Esophagus muscularis mucosa (tissue), 4 donors: ENCODE measurements at regions not wholly inside any gene's neighbourhood (a gene's known extent, or its start where the extent isn't known, plus 50 kb on each side); places are given as distances from the start of the nearest gene placed in this dataset.
"Not testable (repeated sequence)": the region's sequence is repeated elsewhere in the genome, so short reads cannot be mapped to it uniquely, and the experiment has no call there.

Source experiments
- DNase-seq: peaks from one replicate; pipeline ENCODE4 v3.0.0-alpha.2; 2017; ENCODE audit errors: extremely low spot score
- H3K27ac ChIP-seq, 4 donors: fragments of 200-600 bp; sonication (generic); replicated peaks in 1 of 4; 1 replicate in 3 of 4; 2 replicates in 1 of 4; pipeline ENCODE4 v1.5.1; 2016 to 2019; ENCODE audit warnings: mild to moderate bottlenecking in 1 of 4
- H3K27me3 ChIP-seq, 4 donors: fragments of 200-600 bp; sonication (generic); one replicate each; pipeline versions ENCODE4 v1.5.1 to v1.6.0; 2016 to 2019
- H3K36me3 ChIP-seq, 4 donors: fragments of 200-600 bp; sonication (generic); one replicate each; pipeline ENCODE4 v1.5.1; 2016 to 2019
- H3K4me1 ChIP-seq, 4 donors: fragments of 200-600 bp; sonication (generic); one replicate each; pipeline ENCODE4 v1.5.1; 2016 to 2019
- H3K4me3 ChIP-seq, 4 donors: fragments of 200-600 bp; sonication (generic); 1 replicate in 2 of 4; 2 replicates in 2 of 4; pipeline ENCODE4 v1.5.1; 2016 to 2019; ENCODE audit warnings: mild to moderate bottlenecking in 4 of 4, moderate library complexity in 1 of 4
- H3K9me3 ChIP-seq, 4 donors: fragments of 200-600 bp; sonication (generic); 1 replicate in 3 of 4; 2 replicates in 1 of 4; pipeline ENCODE4 v1.5.1; 2016 to 2019
- EP300 ChIP-seq: sonication (generic); formaldehyde crosslinking; IDR thresholded peaks from one replicate; pipeline ENCODE4 v1.6.1; 2017; ENCODE audit warnings: antibody characterized with exemption
- POLR2A ChIP-seq: fragments of 450-650 bp; IDR thresholded peaks from one replicate; pipeline ENCODE4 v1.6.1; 2017; ENCODE audit warnings: antibody characterized with exemption, moderate library complexity, mild to moderate bottlenecking, low read depth
- POLR2AphosphoS5 ChIP-seq, 2 donors: sonication (generic); formaldehyde crosslinking; IDR thresholded peaks; one replicate each; pipeline ENCODE4 v1.6.1; 2017; ENCODE audit warnings: antibody characterized with exemption in 2 of 2
- WGBS: methylation state at CpG from one replicate; pipeline ENCODE4 v1.1.5; 2018; 5-methylcytosine and 5-hydroxymethylcytosine counted together
- intact Hi-C: fragments of 100-400 bp; cut with DNase I; formaldehyde crosslinking; loops from one replicate; pipeline ENCODE4 v1.15.1; 2023
- TF ChIP-seq, protein P1 (sequence below), 3 experiments: fragments of 200-600 bp in 2 of 3; fragments of 450-650 bp in 1 of 3; sonication (generic) in 2 of 3; IDR thresholded peaks; one replicate each; pipeline ENCODE4 v1.5.1; 2017 to 2019; ENCODE audit warnings: antibody characterized with exemption in 3 of 3, mild to moderate bottlenecking in 2 of 3, moderate library complexity in 1 of 3

DNA sequence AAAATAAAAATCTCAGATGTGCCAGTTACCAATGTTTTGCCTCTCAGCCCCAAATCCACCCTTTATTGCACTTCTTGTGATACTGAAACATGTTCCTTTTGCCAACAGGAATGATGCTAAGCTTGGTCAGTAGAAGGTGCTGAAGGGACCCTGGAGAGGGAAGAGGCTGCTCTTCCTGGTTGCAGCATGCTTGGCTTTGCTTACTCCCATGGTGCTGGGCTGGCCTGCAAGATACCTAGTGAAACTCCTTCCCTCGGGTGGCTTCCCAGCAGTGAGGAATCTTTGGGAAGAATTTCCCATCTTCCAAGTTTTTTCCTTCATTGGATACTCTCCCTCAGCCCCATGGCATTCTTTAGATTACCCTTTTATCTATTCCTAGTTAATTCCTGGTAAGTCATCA lies 151.8 kb upstream of the TGFBR2 start:
- Histone ChIP-seq H3K9me3 (peaks cover 0 to 14% (median 0%) of the 10 kb centered on the region in 4 donors), H3K36me3 (no peaks in the 10 kb centered on the region), H3K4me3 (no peak overlapping the region), H3K4me1 (peaks cover 22 to 57% (median 35%) of the 10 kb centered on the region in 4 donors), H3K27me3 (no peaks in the 10 kb centered on the region), H3K27ac (peak overlapping the region in 3 of 4 donors; percentile 0 to 79 (median 67))
- 95% methylated on average over 1 of the region's 1 CpG for WGBS
- TF ChIP-seq POLR2A: no peak
- TF ChIP-seq, protein P1, sequence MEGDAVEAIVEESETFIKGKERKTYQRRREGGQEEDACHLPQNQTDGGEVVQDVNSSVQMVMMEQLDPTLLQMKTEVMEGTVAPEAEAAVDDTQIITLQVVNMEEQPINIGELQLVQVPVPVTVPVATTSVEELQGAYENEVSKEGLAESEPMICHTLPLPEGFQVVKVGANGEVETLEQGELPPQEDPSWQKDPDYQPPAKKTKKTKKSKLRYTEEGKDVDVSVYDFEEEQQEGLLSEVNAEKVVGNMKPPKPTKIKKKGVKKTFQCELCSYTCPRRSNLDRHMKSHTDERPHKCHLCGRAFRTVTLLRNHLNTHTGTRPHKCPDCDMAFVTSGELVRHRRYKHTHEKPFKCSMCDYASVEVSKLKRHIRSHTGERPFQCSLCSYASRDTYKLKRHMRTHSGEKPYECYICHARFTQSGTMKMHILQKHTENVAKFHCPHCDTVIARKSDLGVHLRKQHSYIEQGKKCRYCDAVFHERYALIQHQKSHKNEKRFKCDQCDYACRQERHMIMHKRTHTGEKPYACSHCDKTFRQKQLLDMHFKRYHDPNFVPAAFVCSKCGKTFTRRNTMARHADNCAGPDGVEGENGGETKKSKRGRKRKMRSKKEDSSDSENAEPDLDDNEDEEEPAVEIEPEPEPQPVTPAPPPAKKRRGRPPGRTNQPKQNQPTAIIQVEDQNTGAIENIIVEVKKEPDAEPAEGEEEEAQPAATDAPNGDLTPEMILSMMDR (IDR thresholded peaks at IDR 0.05): no peak
- TF ChIP-seq POLR2AphosphoS5 (IDR thresholded peaks at IDR 0.05): no peak
- no peak for TF ChIP-seq EP300
- DNase-seq: no peak
- intact Hi-C loops: loop anchor here (10.0 kb wide), 1 partner anchor 240 kb away; no protein-coding TSS in a partner anchor

DNA sequence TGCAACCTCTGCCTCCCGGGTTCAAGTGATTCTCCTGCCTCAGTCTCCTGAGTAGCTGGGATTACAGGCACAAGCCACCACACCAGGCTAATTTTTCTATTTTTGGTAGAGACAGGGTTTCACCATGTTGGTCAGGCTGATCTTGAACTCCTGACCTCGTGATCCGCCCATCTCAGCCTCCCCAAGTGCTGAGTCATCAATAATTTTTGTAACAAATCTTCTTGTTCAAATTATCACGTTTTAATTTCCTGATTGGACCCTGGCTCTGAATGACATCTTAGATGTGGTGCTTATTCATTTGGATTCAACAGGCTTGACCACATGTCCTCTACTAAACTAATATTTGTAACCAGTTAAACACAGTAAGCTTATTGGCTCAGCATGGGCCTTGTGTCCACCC lies 151.3 kb upstream of the TGFBR2 start:
- H3K27ac ChIP-seq: peak overlapping the region; percentile 57 to 79 (median 66)
- not testable (repeated sequence) for H3K27me3 ChIP-seq, H3K4me3 ChIP-seq, DNase-seq, H3K36me3 ChIP-seq
- WGBS: 88% methylated on average over 4 of the region's 4 CpGs
- peaks cover 0 to 14% (median 0%) of the 10 kb centered on the region in 4 donors for H3K9me3 ChIP-seq
- peaks cover 22 to 57% (median 35%) of the 10 kb centered on the region in 4 donors for H3K4me1 ChIP-seq
- intact Hi-C loops: loop anchor here (10.0 kb wide), 1 partner anchor 240 kb away; no protein-coding TSS in a partner anchor

DNA sequence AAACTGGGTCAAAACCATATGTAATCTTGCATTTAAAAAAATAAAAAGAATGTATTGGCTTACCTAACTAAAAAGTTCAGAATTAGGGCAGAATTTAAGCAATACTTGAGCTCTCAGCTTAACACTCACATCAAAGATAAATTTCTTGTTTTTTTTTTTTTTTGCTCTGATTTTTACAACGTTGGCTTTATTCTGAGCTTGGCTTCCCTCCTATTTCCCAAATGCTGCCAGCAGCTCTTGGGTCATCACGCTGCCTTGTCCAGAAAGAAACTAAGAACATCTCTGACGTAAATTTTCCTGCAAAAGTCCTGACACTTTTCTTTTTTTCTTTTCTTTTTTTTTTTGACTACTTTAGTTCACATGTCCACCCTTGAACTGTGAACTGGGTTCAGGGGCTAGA lies 150.6 kb upstream of the TGFBR2 start:
- DNase-seq: no peak
- H3K4me1 ChIP-seq: peaks cover 22 to 57% (median 35%) of the 10 kb centered on the region in 4 donors
- H3K27me3 ChIP-seq: no peaks in the 10 kb centered on the region
- no peak overlapping the region for H3K4me3 ChIP-seq
- no peaks in the 10 kb centered on the region for H3K36me3 ChIP-seq
- intact Hi-C loops: loop anchor here (10.0 kb wide), 1 partner anchor 239 kb away; no protein-coding TSS in a partner anchor
- WGBS: 50% methylated on average over 3 of the region's 3 CpGs
- H3K27ac ChIP-seq: peak overlapping the region; percentile 57 to 79 (median 66)
- TF ChIP-seq, protein P1 (IDR thresholded peaks at IDR 0.05): no peak
- no peak for TF ChIP-seq EP300
- peak; percentile 63 to 75 for TF ChIP-seq POLR2AphosphoS5 (IDR thresholded peaks at IDR 0.05)
- no peak for TF ChIP-seq POLR2A
- peaks cover 0 to 14% (median 0%) of the 10 kb centered on the region in 4 donors for H3K9me3 ChIP-seq

DNA sequence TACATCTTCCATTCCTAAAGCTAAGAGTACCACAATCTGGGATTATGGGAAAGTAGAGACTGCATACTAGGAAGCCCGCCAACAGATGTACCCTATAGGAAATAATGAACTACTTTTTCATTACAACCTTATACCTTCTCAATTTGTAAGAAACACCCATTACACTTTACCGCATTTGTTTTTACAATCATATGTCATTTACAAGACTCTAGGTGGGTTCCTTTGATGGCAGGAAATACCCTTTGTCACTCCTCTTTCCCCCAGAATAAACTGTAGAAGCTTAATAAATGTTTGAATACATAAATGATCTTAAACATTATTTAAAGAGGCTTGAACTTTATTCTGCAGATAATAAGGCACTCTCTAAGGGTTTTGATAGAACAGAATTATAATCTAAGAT lies 150.1 kb upstream of the TGFBR2 start:
- no peak for DNase-seq
- intact Hi-C loops: loop anchor here (10.0 kb wide), 1 partner anchor 239 kb away; no protein-coding TSS in a partner anchor
- 96% methylated on average over 2 of the region's 2 CpGs for WGBS

DNA sequence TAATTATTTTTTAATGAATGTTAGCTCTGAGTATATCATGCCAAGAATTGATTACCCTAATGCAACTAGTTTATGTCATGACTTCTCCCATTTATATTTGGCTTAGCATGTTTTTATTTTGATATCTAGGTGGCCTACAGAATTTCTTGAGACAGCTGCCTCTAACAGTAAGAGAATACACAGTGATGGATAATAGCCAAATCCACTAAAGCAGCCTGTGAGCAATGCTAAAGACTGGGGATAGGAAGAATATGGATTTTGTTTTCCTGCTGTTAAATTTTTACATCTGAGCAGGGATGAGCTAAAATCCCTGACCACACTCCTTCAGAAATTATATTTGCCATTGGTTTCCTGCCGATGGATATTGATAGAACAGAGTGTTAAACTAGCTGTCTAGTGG lies 149.3 kb upstream of the TGFBR2 start:
- peaks cover 0 to 14% (median 0%) of the 10 kb centered on the region in 4 donors for H3K9me3 ChIP-seq
- no peaks in the 10 kb centered on the region for H3K36me3 ChIP-seq
- H3K27ac ChIP-seq: peak overlapping the region; percentile 24 to 79 (median 34)
- DNase-seq: no peak
- no peaks in the 10 kb centered on the region for H3K27me3 ChIP-seq
- H3K4me3 ChIP-seq: no peak overlapping the region
- H3K4me1 ChIP-seq: peaks cover 22 to 57% (median 35%) of the 10 kb centered on the region in 4 donors
- intact Hi-C loops: loop anchor here (10.0 kb wide), 1 partner anchor 238 kb away; no protein-coding TSS in a partner anchor
- no peak for TF ChIP-seq POLR2AphosphoS5 (IDR thresholded peaks at IDR 0.05)
- TF ChIP-seq, protein P1 (IDR thresholded peaks at IDR 0.05): no peak
- WGBS: 100% methylated on average over 1 of the region's 1 CpG

More for the DNA sequence above, 150.1 kb upstream of the TGFBR2 start:
- Histone ChIP-seq H3K36me3 (no peaks in the 10 kb centered on the region), H3K9me3 (peaks cover 0 to 14% (median 0%) of the 10 kb centered on the region in 4 donors), H3K27ac (peak overlapping the region; percentile 53 to 79 (median 66)), H3K27me3 (no peaks in the 10 kb centered on the region), H3K4me3 (no peak overlapping the region), H3K4me1 (peaks cover 22 to 57% (median 35%) of the 10 kb centered on the region in 4 donors)
- TF ChIP-seq, protein P1 (IDR thresholded peaks at IDR 0.05): no peak
- TF ChIP-seq POLR2AphosphoS5 (IDR thresholded peaks at IDR 0.05) (no peak), POLR2A (no peak), EP300 (no peak)
